ENCODE measurements at regions not wholly inside any gene's neighbourhood (a gene's known extent, or its start where the extent isn't known, plus 50 kb on each side); places are given as distances from the start of the nearest gene placed in this dataset.

DNA sequence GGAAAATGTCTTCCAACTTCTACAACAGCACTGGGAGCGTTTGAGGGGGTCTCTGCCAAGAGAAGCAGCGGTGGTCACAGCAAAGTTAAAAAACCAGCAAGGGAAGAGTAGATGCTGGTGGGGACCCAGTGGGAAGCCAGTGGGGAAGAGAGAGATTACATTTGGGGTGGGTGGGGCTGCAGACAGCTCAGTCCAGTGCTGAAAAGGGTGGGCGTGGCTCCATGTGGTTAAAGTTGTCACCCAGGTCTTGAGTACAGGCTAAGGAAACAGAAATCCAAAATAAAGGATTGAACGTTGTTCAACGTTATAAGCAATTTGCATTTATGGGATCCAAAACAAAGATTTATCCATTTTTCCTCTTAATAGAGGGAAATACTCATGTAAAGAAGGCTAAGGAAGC is 106.3 kb upstream of the LY86 start:
- Histone ChIP-seq H3K4me2 (ENCODE audit: low read length) (no peak overlapping the region), H3K4me1 (ENCODE audit: low read length) (no peaks in the 10 kb centered on the region), H3K4me3 (ENCODE audit: low read length) (no peak overlapping the region), H3K27ac (ENCODE audit: low read length) (no peak overlapping the region), H3K9me3 (ENCODE audit: insufficient read depth, low read length) (no peaks in the 10 kb centered on the region), H3K79me2 (ENCODE audit: low read length) (no peaks in the 10 kb centered on the region), H3K36me3 (replicated peaks; ENCODE audit: low read depth, low read length) (no peaks in the 10 kb centered on the region), H2AFZ (ENCODE audit: low read depth, low read length) (no peak overlapping the region), H3K9ac (ENCODE audit: low read length) (no peak overlapping the region), H4K20me1 (ENCODE audit: insufficient read depth, low read length) (no peaks in the 10 kb centered on the region), H3K27me3 (ENCODE audit: low read depth, low read length) (0 out of 2 replicates have a peak, but pooled peaks cover 7% of the 10 kb centered on the region)
- TF ChIP-seq, protein P1, sequence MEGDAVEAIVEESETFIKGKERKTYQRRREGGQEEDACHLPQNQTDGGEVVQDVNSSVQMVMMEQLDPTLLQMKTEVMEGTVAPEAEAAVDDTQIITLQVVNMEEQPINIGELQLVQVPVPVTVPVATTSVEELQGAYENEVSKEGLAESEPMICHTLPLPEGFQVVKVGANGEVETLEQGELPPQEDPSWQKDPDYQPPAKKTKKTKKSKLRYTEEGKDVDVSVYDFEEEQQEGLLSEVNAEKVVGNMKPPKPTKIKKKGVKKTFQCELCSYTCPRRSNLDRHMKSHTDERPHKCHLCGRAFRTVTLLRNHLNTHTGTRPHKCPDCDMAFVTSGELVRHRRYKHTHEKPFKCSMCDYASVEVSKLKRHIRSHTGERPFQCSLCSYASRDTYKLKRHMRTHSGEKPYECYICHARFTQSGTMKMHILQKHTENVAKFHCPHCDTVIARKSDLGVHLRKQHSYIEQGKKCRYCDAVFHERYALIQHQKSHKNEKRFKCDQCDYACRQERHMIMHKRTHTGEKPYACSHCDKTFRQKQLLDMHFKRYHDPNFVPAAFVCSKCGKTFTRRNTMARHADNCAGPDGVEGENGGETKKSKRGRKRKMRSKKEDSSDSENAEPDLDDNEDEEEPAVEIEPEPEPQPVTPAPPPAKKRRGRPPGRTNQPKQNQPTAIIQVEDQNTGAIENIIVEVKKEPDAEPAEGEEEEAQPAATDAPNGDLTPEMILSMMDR (IDR thresholded peaks at IDR 0.05; ENCODE audit: low read depth, low read length) = no peak
- TF ChIP-seq EZH2phosphoT487 (IDR thresholded peaks at IDR 0.05; ENCODE audit: low read depth) = no peak

DNA sequence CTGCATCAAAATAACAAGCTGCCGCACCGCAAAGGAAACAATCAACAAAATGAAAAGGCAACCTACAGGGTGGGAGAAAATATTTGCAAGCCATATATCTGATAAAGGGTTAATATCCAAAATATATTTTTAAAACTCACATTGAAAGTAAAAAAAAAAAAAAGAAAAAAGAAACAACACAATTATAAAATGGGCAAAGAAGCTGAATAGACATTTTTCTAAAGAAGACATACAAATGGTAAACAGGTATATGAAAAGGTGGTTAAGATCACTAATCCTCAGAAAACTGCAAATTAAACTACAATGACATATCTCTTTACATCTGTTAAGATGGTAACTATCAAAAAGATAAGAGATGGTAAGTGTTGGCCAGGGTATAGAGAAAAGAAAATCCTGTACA is 105.4 kb upstream of the LY86 start:
- H3K4me1 ChIP-seq (ENCODE audit: low read length) = no peaks in the 10 kb centered on the region
- H3K4me3 ChIP-seq (ENCODE audit: low read length) = no peak overlapping the region
- no peaks in the 10 kb centered on the region for H3K36me3 ChIP-seq (replicated peaks; ENCODE audit: low read depth, low read length)
- no peaks in the 10 kb centered on the region for H4K20me1 ChIP-seq (ENCODE audit: insufficient read depth, low read length)
- H3K9me3 ChIP-seq (ENCODE audit: insufficient read depth, low read length) = no peaks in the 10 kb centered on the region
- no peak overlapping the region for H3K9ac ChIP-seq (ENCODE audit: low read length)
- H3K4me2 ChIP-seq (ENCODE audit: low read length) = no peak overlapping the region
- H3K27me3 ChIP-seq (ENCODE audit: low read depth, low read length) = 0 out of 2 replicates have a peak, but pooled peaks cover 7% of the 10 kb centered on the region
- H3K79me2 ChIP-seq (ENCODE audit: low read length) = no peaks in the 10 kb centered on the region
- no peak overlapping the region for H2AFZ ChIP-seq (ENCODE audit: low read depth, low read length)
- no peak overlapping the region for H3K27ac ChIP-seq (ENCODE audit: low read length)
- TF ChIP-seq EZH2phosphoT487 (IDR thresholded peaks at IDR 0.05; ENCODE audit: low read depth) = no peak
- TF ChIP-seq, protein P1 (IDR thresholded peaks at IDR 0.05; ENCODE audit: low read depth, low read length) = no peak

DNA sequence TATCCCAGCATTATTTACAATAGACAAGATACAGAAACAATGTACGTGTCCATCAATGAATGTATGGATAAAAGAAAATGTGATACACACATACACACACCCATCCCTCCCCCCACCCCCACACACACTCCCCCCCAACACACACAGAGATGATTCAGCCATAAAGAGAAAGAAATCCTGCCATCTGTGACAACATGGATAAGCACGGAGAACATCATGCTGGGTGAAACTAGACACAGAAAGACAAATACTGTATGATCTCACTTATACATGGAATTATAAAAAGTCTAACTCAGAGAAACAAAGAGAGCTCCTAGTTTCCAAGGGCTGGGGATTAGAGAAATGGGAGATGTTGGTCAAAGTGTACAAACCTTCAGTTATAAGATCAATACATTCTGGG is 104.8 kb upstream of the LY86 start:
- Histone ChIP-seq H3K27ac (ENCODE audit: low read length) (no peak overlapping the region), H3K9ac (ENCODE audit: low read length) (no peak overlapping the region), H3K4me2 (ENCODE audit: low read length) (no peak overlapping the region), H3K9me3 (ENCODE audit: insufficient read depth, low read length) (no peaks in the 10 kb centered on the region), H4K20me1 (ENCODE audit: insufficient read depth, low read length) (no peaks in the 10 kb centered on the region), H3K4me3 (ENCODE audit: low read length) (no peak overlapping the region), H2AFZ (ENCODE audit: low read depth, low read length) (no peak overlapping the region), H3K36me3 (replicated peaks; ENCODE audit: low read depth, low read length) (no peaks in the 10 kb centered on the region), H3K27me3 (ENCODE audit: low read depth, low read length) (0 out of 2 replicates have a peak, but pooled peaks cover 4% of the 10 kb centered on the region), H3K4me1 (ENCODE audit: low read length) (no peaks in the 10 kb centered on the region), H3K79me2 (ENCODE audit: low read length) (no peaks in the 10 kb centered on the region)
- no peak for TF ChIP-seq EZH2phosphoT487 (IDR thresholded peaks at IDR 0.05; ENCODE audit: low read depth)
- TF ChIP-seq, protein P1 (IDR thresholded peaks at IDR 0.05; ENCODE audit: low read depth, low read length) = no peak

DNA sequence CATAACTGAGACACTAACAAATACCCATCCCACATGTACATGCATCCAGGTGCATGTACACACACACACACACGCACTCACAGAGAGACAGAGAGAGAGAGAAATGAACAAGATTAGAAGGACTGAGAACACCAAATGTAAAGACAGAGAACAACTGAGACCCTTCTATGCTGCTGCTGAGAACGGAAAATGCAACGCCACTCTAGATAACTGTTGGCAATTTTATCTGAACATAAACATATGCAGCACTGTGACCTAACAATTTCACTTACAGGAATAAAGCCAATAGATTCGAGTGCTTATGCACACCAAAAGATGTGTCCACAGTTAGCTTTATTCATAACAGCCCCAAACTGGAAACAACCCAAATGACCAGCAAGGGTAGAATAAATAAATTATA is 103.8 kb upstream of the LY86 start:
- H4K20me1 ChIP-seq (ENCODE audit: insufficient read depth, low read length) = no peaks in the 10 kb centered on the region
- no peaks in the 10 kb centered on the region for H3K79me2 ChIP-seq (ENCODE audit: low read length)
- no peak overlapping the region for H3K27ac ChIP-seq (ENCODE audit: low read length)
- H2AFZ ChIP-seq (ENCODE audit: low read depth, low read length) = no peak overlapping the region
- 0 out of 2 replicates have a peak, but pooled peaks cover 4% of the 10 kb centered on the region for H3K27me3 ChIP-seq (ENCODE audit: low read depth, low read length)
- no peak for TF ChIP-seq EZH2phosphoT487 (IDR thresholded peaks at IDR 0.05; ENCODE audit: low read depth)
- TF ChIP-seq, protein P1 (IDR thresholded peaks at IDR 0.05; ENCODE audit: low read depth, low read length) = no peak
- H3K4me2 ChIP-seq (ENCODE audit: low read length) = no peak overlapping the region
- no peaks in the 10 kb centered on the region for H3K4me1 ChIP-seq (ENCODE audit: low read length)
- no peaks in the 10 kb centered on the region for H3K36me3 ChIP-seq (replicated peaks; ENCODE audit: low read depth, low read length)
- H3K9me3 ChIP-seq (ENCODE audit: insufficient read depth, low read length) = no peaks in the 10 kb centered on the region
- H3K4me3 ChIP-seq (ENCODE audit: low read length) = no peak overlapping the region
- no peak overlapping the region for H3K9ac ChIP-seq (ENCODE audit: low read length)
